ENCODE measurements at regions not wholly inside any gene's neighbourhood (a gene's known extent, or its start where the extent isn't known, plus 50 kb on each side); places are given as distances from the start of the nearest gene placed in this dataset.

GRCh38 chr2:12988279-12988678 lies 271.5 kb downstream of the TRIB2 start:
- TF ChIP-seq MAFK (conservative IDR thresholded peaks at IDR 0.05 in 1 of 2, IDR thresholded peaks at IDR 0.05 in 1 of 2; ENCODE audit: low read length in 2 of 2) = peak; percentile 29 to 63; a peak in 2 of 4 replicates
- peak; percentile 32; the same call in 1 of the 2 replicates for TF ChIP-seq MAFF (IDR thresholded peaks at IDR 0.05; ENCODE audit: low read depth, low read length)
- TF ChIP-seq FIP1L1 (IDR thresholded peaks at IDR 0.05; ENCODE audit: borderline replicate concordance, insufficient read depth, low read depth, low read length) = no peak
- WGBS (ENCODE audit: low lambda C conversion rate) = 10% methylated on average over 2 of the region's 2 CpGs
- Histone ChIP-seq H3K4me3 (replicated peaks in 1 of 3; ENCODE audit: insufficient read depth in 1 of 3, low read depth in 2 of 3, low read length in 3 of 3) (no peak overlapping the region), H3K27ac (ENCODE audit: extremely low read length, insufficient read depth, low read length) (no peak overlapping the region), H4K20me1 (ENCODE audit: insufficient read depth, low read length) (no peaks in the 10 kb centered on the region), H3K36me3 (replicated peaks in 1 of 2; ENCODE audit: control insufficient read depth in 1 of 2, insufficient read depth in 2 of 2, low read length in 2 of 2) (no peaks in the 10 kb centered on the region), H2AFZ (ENCODE audit: low read length) (no peak overlapping the region), H3K79me2 (ENCODE audit: insufficient read depth, low read length) (no peaks in the 10 kb centered on the region), H3K9ac (ENCODE audit: insufficient read depth, low read depth, low read length) (no peak overlapping the region), H3K27me3 (ENCODE audit: control insufficient read depth in 1 of 2, insufficient read depth in 2 of 2, low read length in 2 of 2) (no peaks in the 10 kb centered on the region), H3K4me1 (ENCODE audit: insufficient read depth, low read length) (no peaks in the 10 kb centered on the region), H3K9me3 (ENCODE audit: low read length) (no peaks in the 10 kb centered on the region), H3K4me2 (ENCODE audit: low read depth, low read length) (no peak overlapping the region)
- in situ Hi-C loops (cut with HindIII; ENCODE audit: extremely low pct_ligation_motif_present, low pct_unique_long_range_greater_than_20kb) = no loop called here
- BruUV-seq (replicated peaks) = no TSS peak
- ATAC-seq (no peak), FAIRE-seq (no peak), DNase-seq (ENCODE audit: low spot score) (no peak)
- ChIA-PET CTCF (ENCODE audit: low intra/inter-chr PET ratio, low total read pairs) (no interaction called here), POLR2A (no interaction called here)
- intact Hi-C loops (cut with micrococcal nuclease; ENCODE audit: unreplicated experiment) = no loop called here

GRCh38 chr2:12990523-12990922 lies 273.8 kb downstream of the TRIB2 start:
- H3K36me3 ChIP-seq (replicated peaks in 1 of 2; ENCODE audit: control insufficient read depth in 1 of 2, insufficient read depth in 2 of 2, low read length in 2 of 2) = no peaks in the 10 kb centered on the region
- H4K20me1 ChIP-seq (ENCODE audit: insufficient read depth, low read length) = no peaks in the 10 kb centered on the region
- CTCF ChIA-PET (ENCODE audit: low intra/inter-chr PET ratio, low total read pairs) = no interaction called here
- H2AFZ ChIP-seq (ENCODE audit: low read length) = no peak overlapping the region
- H3K27me3 ChIP-seq (ENCODE audit: control insufficient read depth in 1 of 2, insufficient read depth in 2 of 2, low read length in 2 of 2) = no peaks in the 10 kb centered on the region
- FAIRE-seq = no peak
- no peak overlapping the region for H3K9ac ChIP-seq (ENCODE audit: insufficient read depth, low read depth, low read length)
- no peak overlapping the region for H3K27ac ChIP-seq (ENCODE audit: extremely low read length, insufficient read depth, low read length)
- in situ Hi-C loops (cut with HindIII; ENCODE audit: extremely low pct_ligation_motif_present, low pct_unique_long_range_greater_than_20kb) = no loop called here
- H3K79me2 ChIP-seq (ENCODE audit: insufficient read depth, low read length) = no peaks in the 10 kb centered on the region
- H3K9me3 ChIP-seq (ENCODE audit: low read length) = no peaks in the 10 kb centered on the region
- H3K4me1 ChIP-seq (ENCODE audit: insufficient read depth, low read length) = no peaks in the 10 kb centered on the region
- BruUV-seq (replicated peaks) = no TSS peak
- 22% methylated on average over 1 of the region's 1 CpG for WGBS (ENCODE audit: low lambda C conversion rate)
- H3K4me2 ChIP-seq (ENCODE audit: low read depth, low read length) = no peak overlapping the region
- no peak overlapping the region for H3K4me3 ChIP-seq (replicated peaks in 1 of 3; ENCODE audit: insufficient read depth in 1 of 3, low read depth in 2 of 3, low read length in 3 of 3)
- DNase-seq (ENCODE audit: low spot score) = no peak
- intact Hi-C loops (cut with micrococcal nuclease; ENCODE audit: unreplicated experiment) = no loop called here
- no peak for ATAC-seq
- TF ChIP-seq DR1 (CRISPR knock-in tag; IDR thresholded peaks at IDR 0.05) (no peak), ARID3A (IDR thresholded peaks at IDR 0.05; ENCODE audit: low read depth, low read length) (peak; percentile 42; the same call in 1 of the 2 replicates)
- POLR2A ChIA-PET = no interaction called here

Measured in HepG2 (cell line).